ENCODE measurements at regions not wholly inside any gene's neighbourhood (a gene's known extent, or its start where the extent isn't known, plus 50 kb on each side); places are given as distances from the start of the nearest gene placed in this dataset.

DNA sequence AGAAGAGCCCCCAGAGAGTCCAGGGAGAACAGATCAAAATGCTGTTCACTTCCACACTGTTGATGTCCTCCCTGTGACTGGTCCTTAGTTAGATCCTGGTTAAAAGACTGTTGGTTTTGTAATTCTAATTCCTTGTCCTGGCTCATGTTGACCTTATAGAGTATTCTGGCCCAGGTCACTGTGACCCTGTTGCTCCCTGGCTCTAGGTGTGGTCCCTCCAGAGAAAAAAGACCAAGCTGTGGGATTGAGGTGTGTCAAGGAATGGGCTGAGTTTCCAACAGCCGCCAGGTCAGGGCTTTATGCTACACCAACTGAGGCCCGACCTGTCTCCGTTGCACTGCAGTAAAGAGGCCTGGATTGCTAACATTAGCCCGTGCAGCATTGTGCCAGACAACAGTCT is 241.0 kb upstream of the MSX2 start:
- TF ChIP-seq, protein P1, sequence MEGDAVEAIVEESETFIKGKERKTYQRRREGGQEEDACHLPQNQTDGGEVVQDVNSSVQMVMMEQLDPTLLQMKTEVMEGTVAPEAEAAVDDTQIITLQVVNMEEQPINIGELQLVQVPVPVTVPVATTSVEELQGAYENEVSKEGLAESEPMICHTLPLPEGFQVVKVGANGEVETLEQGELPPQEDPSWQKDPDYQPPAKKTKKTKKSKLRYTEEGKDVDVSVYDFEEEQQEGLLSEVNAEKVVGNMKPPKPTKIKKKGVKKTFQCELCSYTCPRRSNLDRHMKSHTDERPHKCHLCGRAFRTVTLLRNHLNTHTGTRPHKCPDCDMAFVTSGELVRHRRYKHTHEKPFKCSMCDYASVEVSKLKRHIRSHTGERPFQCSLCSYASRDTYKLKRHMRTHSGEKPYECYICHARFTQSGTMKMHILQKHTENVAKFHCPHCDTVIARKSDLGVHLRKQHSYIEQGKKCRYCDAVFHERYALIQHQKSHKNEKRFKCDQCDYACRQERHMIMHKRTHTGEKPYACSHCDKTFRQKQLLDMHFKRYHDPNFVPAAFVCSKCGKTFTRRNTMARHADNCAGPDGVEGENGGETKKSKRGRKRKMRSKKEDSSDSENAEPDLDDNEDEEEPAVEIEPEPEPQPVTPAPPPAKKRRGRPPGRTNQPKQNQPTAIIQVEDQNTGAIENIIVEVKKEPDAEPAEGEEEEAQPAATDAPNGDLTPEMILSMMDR (IDR thresholded peaks at IDR 0.05), result no peak
- TF ChIP-seq POLR2A (IDR thresholded peaks at IDR 0.05), result no peak

Measured in body of pancreas (tissue), 4 donors.